Spleen (tissue), 11 donors: ENCODE measurements at regions not wholly inside any gene's neighbourhood (a gene's known extent, or its start where the extent isn't known, plus 50 kb on each side); places are given as distances from the start of the nearest gene placed in this dataset.

Experiments
- DNase-seq: peaks from one replicate; pipeline ENCODE4 v3.0.0-alpha.2; 2020
- H3K27ac ChIP-seq, 8 donors: fragments of 200-600 bp; sonication (generic) in 7 of 8; 1 replicate in 4 of 8; 2 replicates in 4 of 8; pipeline versions ENCODE4 v1.5.0 to v1.8.0; 2016 to 2021; ENCODE audit warnings: inconsistent platforms in 4 of 8, mild to moderate bottlenecking in 4 of 8, moderate library complexity in 1 of 8
- H3K27me3 ChIP-seq, 7 donors: fragments of 200-600 bp; sonication (generic) in 6 of 7; replicated peaks in 1 of 7; 1 replicate in 4 of 7; 2 replicates in 3 of 7; pipeline versions ENCODE4 v1.5.0 to v1.8.0; 2016 to 2021; ENCODE audit warnings: inconsistent platforms in 3 of 7, mild to moderate bottlenecking in 1 of 7
- H3K36me3 ChIP-seq, 6 donors: fragments of 200-600 bp; sonication (generic) in 5 of 6; 1 replicate in 4 of 6; 2 replicates in 2 of 6; pipeline versions ENCODE4 v1.5.0 to v1.8.0; 2016 to 2021; ENCODE audit warnings: inconsistent platforms in 2 of 6
- H3K4me1 ChIP-seq, 6 donors: fragments of 200-600 bp; sonication (generic) in 5 of 6; 1 replicate in 3 of 6; 2 replicates in 3 of 6; pipeline versions ENCODE4 v1.5.0 to v1.8.0; 2016 to 2021; ENCODE audit warnings: inconsistent platforms in 3 of 6
- H3K4me3 ChIP-seq, 8 donors: fragments of 200-600 bp; sonication (generic) in 7 of 8; 1 replicate in 4 of 8; 2 replicates in 4 of 8; pipeline versions ENCODE4 v1.5.0 to v1.8.0; 2016 to 2021; ENCODE audit warnings: inconsistent platforms in 4 of 8, mild to moderate bottlenecking in 4 of 8, moderate library complexity in 2 of 8
- H3K9me3 ChIP-seq, 8 donors: fragments of 200-600 bp; sonication (generic) in 7 of 8; 1 replicate in 4 of 8; 2 replicates in 4 of 8; pipeline versions ENCODE4 v1.5.0 to v1.8.0; 2016 to 2021; ENCODE audit warnings: inconsistent platforms in 4 of 8
- POLR2A ChIP-seq, 3 donors: fragments of 450-650 bp; IDR thresholded peaks; one replicate each; pipeline ENCODE4 v1.5.1; 2017; ENCODE audit warnings: antibody characterized with exemption in 3 of 3, mild to moderate bottlenecking in 1 of 3
- POLR2AphosphoS5 ChIP-seq, 3 donors: sonication (generic); formaldehyde crosslinking; IDR thresholded peaks; one replicate each; pipeline ENCODE4 v1.5.1; 2017; ENCODE audit warnings: antibody characterized with exemption in 3 of 3
- WGBS, 5 donors: extraction: QIAGEN DNeasy Blood & Tissue Kit in 3 of 5; methylation state at CpG; one replicate each; pipeline versions ENCODE4 v1.1.5 to v1.1.7; 2013 to 2018; 5-methylcytosine and 5-hydroxymethylcytosine counted together
- intact Hi-C: fragments of 100-400 bp; cut with DNase I; formaldehyde crosslinking; loops from one replicate; pipeline ENCODE4 v1.15.0; 2023; ENCODE audit warnings: low total_unique reads
- small RNA-seq, 4 donors: library from RNA; depleted of rRNA; stranded (forward); fragments of <200 nt; gene quantifications; one replicate each; pipeline ENCODE3, GENCODE V24; 2016
- TF ChIP-seq, protein P1 (sequence below), 11 experiments: fragments of 200-600 bp in 7 of 11; fragments of 450-650 bp in 4 of 11; sonication (generic) in 4 of 11; IDR thresholded peaks in 8 of 11; conservative IDR thresholded peaks in 3 of 11; 1 replicate in 7 of 11; 2 replicates in 4 of 11; pipeline versions ENCODE4 v1.4.0 to v1.8.0; 2016 to 2021; ENCODE audit warnings: antibody characterized with exemption in 11 of 11, inconsistent platforms in 4 of 11, mild to moderate bottlenecking in 1 of 11
- donor health status: healthy with polysubstance abuse.
- donor health status: DM: no; HTN: no; CAD: no; lungs with moderate emphysema.
- donor health status: DM: no; HTN: no; CAD: no.
- donor health status: Bipolar disorder and iron deficiency.
- donor health status: healthy.
- donor health status: DM: no; HTN: no; CAD: no.
- donor health status: DM: yes; HTN: yes; CAD: no.

- DNase-seq: no peak
- Histone ChIP-seq H3K27ac (no peak overlapping the region), H3K9me3 (no peaks in the 10 kb centered on the region), H3K4me1 (peaks cover 0 to under 1% (median 0%) of the 10 kb centered on the region in 6 donors), H3K4me3 (no peak overlapping the region), H3K27me3 (no peaks in the 10 kb centered on the region), H3K36me3 (no peaks in the 10 kb centered on the region)
- WGBS, 5 donors: 85 to 93% (median 88%) methylated on average over 3 of the region's 3 CpGs
- no peak for TF ChIP-seq POLR2A (IDR thresholded peaks at IDR 0.05)
- TF ChIP-seq POLR2AphosphoS5 (IDR thresholded peaks at IDR 0.05): no peak
- TF ChIP-seq, protein P1, sequence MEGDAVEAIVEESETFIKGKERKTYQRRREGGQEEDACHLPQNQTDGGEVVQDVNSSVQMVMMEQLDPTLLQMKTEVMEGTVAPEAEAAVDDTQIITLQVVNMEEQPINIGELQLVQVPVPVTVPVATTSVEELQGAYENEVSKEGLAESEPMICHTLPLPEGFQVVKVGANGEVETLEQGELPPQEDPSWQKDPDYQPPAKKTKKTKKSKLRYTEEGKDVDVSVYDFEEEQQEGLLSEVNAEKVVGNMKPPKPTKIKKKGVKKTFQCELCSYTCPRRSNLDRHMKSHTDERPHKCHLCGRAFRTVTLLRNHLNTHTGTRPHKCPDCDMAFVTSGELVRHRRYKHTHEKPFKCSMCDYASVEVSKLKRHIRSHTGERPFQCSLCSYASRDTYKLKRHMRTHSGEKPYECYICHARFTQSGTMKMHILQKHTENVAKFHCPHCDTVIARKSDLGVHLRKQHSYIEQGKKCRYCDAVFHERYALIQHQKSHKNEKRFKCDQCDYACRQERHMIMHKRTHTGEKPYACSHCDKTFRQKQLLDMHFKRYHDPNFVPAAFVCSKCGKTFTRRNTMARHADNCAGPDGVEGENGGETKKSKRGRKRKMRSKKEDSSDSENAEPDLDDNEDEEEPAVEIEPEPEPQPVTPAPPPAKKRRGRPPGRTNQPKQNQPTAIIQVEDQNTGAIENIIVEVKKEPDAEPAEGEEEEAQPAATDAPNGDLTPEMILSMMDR (IDR thresholded peaks at IDR 0.05 in 8 of 11, conservative IDR thresholded peaks at IDR 0.05 in 3 of 11): no peak
- intact Hi-C loops: no loop called here
These were observed 159.9 kb downstream of the MDFIC start for GRCh38 chr7:115081772-115082171.

- Histone ChIP-seq H3K4me1 (no peaks in the 10 kb centered on the region), H3K4me3 (no peak overlapping the region), H3K27me3 (no peaks in the 10 kb centered on the region), H3K9me3 (no peaks in the 10 kb centered on the region), H3K36me3 (no peaks in the 10 kb centered on the region), H3K27ac (no peak overlapping the region)
- WGBS, 5 donors: 71 to 91% (median 72%) methylated on average over 1 of the region's 1 CpG
- TF ChIP-seq POLR2AphosphoS5 (IDR thresholded peaks at IDR 0.05) (no peak), POLR2A (IDR thresholded peaks at IDR 0.05) (no peak)
- TF ChIP-seq, protein P1 (IDR thresholded peaks at IDR 0.05 in 8 of 11, conservative IDR thresholded peaks at IDR 0.05 in 3 of 11): no peak
- intact Hi-C loops: no loop called here
- DNase-seq: no peak
These were observed 157.0 kb downstream of the MDFIC start for GRCh38 chr7:115078851-115079250.

DNA sequence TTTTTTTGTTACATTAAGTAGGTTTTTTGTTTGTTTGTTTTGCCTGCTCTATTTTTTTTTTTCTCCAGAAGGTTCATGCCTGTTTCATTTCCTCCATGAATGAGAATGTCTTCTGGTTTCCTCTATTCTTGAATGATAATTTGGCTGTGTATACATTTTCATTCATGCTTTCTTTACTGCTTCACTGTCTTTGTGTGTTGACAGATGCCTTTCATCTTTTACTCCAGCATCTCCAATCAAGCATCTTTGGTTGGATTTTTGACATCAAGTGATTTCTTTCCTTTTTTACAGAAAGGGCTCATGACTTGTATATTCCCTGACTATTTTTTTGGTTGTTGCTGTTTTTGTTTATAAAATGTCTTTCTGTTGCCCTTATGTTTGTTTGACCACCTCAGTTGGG is 156.5 kb downstream of the MDFIC start:
- no peak for DNase-seq
- no peaks in the 10 kb centered on the region for H3K27me3 ChIP-seq
- H3K27ac ChIP-seq: no peak overlapping the region
- intact Hi-C loops: no loop called here
- H3K9me3 ChIP-seq: no peaks in the 10 kb centered on the region
- TF ChIP-seq, protein P1 (IDR thresholded peaks at IDR 0.05 in 8 of 11, conservative IDR thresholded peaks at IDR 0.05 in 3 of 11): no peak
- TF ChIP-seq POLR2AphosphoS5 (IDR thresholded peaks at IDR 0.05) (no peak), POLR2A (IDR thresholded peaks at IDR 0.05) (no peak)
- no peak overlapping the region for H3K4me3 ChIP-seq
- H3K36me3 ChIP-seq: no peaks in the 10 kb centered on the region
- H3K4me1 ChIP-seq: no peaks in the 10 kb centered on the region

- Histone ChIP-seq H3K9me3 (no peaks in the 10 kb centered on the region), H3K27me3 (no peaks in the 10 kb centered on the region), H3K4me1 (no peaks in the 10 kb centered on the region), H3K36me3 (no peaks in the 10 kb centered on the region), H3K4me3 (no peak overlapping the region), H3K27ac (no peak overlapping the region)
- DNase-seq: no peak
- intact Hi-C loops: no loop called here
- 35 to 65% (median 48%) methylated on average over 1 of the region's 1 CpG for WGBS, 5 donors
- TF ChIP-seq POLR2A (IDR thresholded peaks at IDR 0.05) (no peak), POLR2AphosphoS5 (IDR thresholded peaks at IDR 0.05) (no peak)
- TF ChIP-seq, protein P1 (IDR thresholded peaks at IDR 0.05 in 8 of 11, conservative IDR thresholded peaks at IDR 0.05 in 3 of 11): no peak
These were observed 148.4 kb downstream of the MDFIC start for GRCh38 chr7:115070311-115070710.

Small RNA genes in the stretch of these regions (small RNA-seq; reads per million reads assigned to genes)
- gene RF00019 (0 reads per million in 4 donors), gene SNORA25B (0 reads per million in 4 donors)
